Body of pancreas (tissue), 4 donors: ENCODE measurements at regions not wholly inside any gene's neighbourhood (a gene's known extent, or its start where the extent isn't known, plus 50 kb on each side); places are given as distances from the start of the nearest gene placed in this dataset.

Experiments
- ATAC-seq: fragments of 150-250 bp; one replicate; pipeline ENCODE4 v1.9.1; 2016
- DNase-seq, 4 donors: peaks; one replicate each; pipeline ENCODE4 v3.0.0-alpha.2; 2019
- H3K27ac ChIP-seq, 4 donors: fragments of 200-600 bp; sonication (generic); 1 replicate in 3 of 4; 2 replicates in 1 of 4; pipeline versions ENCODE4 v1.5.1 to v1.6.1; 2016 to 2019; ENCODE audit warnings: mild to moderate bottlenecking in 1 of 4, mixed read lengths in 1 of 4, moderate library complexity in 1 of 4
- H3K27me3 ChIP-seq, 2 donors: fragments of 200-600 bp; sonication (generic); one replicate each; pipeline ENCODE4 v1.6.0; 2016; ENCODE audit warnings: mild to moderate bottlenecking in 1 of 2
- H3K36me3 ChIP-seq, 2 donors: fragments of 200-600 bp; sonication (generic); replicated peaks in 1 of 2; 2 replicates each; pipeline ENCODE4 v1.5.1; 2016; ENCODE audit warnings: low read depth in 2 of 2; ENCODE audit not compliant: insufficient read depth in 1 of 2
- H3K4me1 ChIP-seq: fragments of 200-600 bp; sonication (generic); one replicate; pipeline ENCODE4 v1.6.0; 2016
- H3K4me3 ChIP-seq, 2 donors: fragments of 200-600 bp; sonication (generic); 1 replicate in 1 of 2; 2 replicates in 1 of 2; pipeline ENCODE4 v1.5.1; 2016 to 2019
- H3K9me3 ChIP-seq, 3 donors: fragments of 200-600 bp; sonication (generic); 1 replicate in 2 of 3; 2 replicates in 1 of 3; pipeline ENCODE4 v1.5.1; 2016
- CTCF ChIP-seq, 7 experiments: fragments of 450-650 bp in 4 of 7; fragments of 200-600 bp in 3 of 7; sonication (generic) in 3 of 7; IDR thresholded peaks; one replicate each; pipeline ENCODE4 v1.5.1; 2016 to 2019; ENCODE audit warnings: antibody characterized with exemption in 7 of 7
- POLR2A ChIP-seq, 3 donors: fragments of 450-650 bp; IDR thresholded peaks; one replicate each; pipeline ENCODE4 v1.6.1; 2016; ENCODE audit warnings: antibody characterized with exemption in 3 of 3, mild to moderate bottlenecking in 2 of 3
- WGBS, 2 donors: methylation state at CpG; one replicate each; pipeline ENCODE4 v1.1.5; 2017; 5-methylcytosine and 5-hydroxymethylcytosine counted together
- intact Hi-C: fragments of 100-400 bp; cut with DNase I; formaldehyde crosslinking; loops from one replicate; pipeline ENCODE4 v1.15.1; 2023

GRCh38 chr6:113403966-113404595, 453.1 kb upstream of the MARCKS start:
- WGBS, 2 donors, result 85 to 87% methylated on average over 6 of the region's 6 CpGs
- Histone ChIP-seq H3K4me1 (peaks cover 7% of the 10 kb centered on the region), H3K4me3 (no peak overlapping the region), H3K36me3 (no peaks in the 10 kb centered on the region), H3K9me3 (no peaks in the 10 kb centered on the region), H3K27ac (no peak overlapping the region), H3K27me3 (no peaks in the 10 kb centered on the region)
- no peak for ATAC-seq
- DNase-seq, result no peak
- intact Hi-C loops, result no loop called here
- TF ChIP-seq POLR2A (IDR thresholded peaks at IDR 0.05), result no peak
- TF ChIP-seq CTCF (IDR thresholded peaks at IDR 0.05), result no peak

DNA sequence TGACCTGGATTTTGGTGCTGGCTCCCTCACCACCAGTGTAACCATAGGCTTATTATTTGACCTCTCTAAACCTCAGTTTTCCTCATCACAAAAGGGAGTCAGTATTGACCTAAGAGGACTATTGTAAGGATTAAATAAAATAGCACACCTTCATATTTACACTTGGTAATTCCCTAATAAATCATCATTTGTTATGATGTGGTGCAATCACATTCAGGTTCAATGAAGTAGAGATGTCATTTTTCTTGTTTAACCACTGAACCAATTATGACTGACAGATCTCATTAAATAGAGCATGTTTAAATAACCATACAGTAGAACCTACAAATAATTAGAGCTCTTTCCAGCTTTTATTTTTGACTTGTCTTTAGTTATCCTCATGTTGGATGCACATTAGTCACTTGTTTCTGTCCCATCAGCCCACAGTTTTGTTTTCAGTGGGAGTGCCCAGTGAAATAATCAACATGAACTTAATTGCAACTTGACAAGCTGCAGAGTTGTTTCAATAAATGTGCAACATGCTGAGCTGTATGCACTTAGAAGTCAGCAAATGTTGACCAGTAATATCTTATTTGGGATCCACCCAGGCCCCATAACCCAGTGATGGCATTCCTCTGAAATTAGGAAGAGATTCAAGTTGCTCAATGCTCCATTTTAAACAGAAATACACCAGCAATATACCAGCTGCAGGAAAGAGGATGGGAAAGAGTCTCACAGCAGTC, 451.7 kb upstream of the MARCKS start:
- Histone ChIP-seq H3K36me3 (no peaks in the 10 kb centered on the region), H3K27ac (no peak overlapping the region), H3K4me1 (peaks cover 7% of the 10 kb centered on the region), H3K9me3 (no peaks in the 10 kb centered on the region), H3K4me3 (no peak overlapping the region), H3K27me3 (no peaks in the 10 kb centered on the region)
- TF ChIP-seq CTCF (IDR thresholded peaks at IDR 0.05) (no peak), POLR2A (IDR thresholded peaks at IDR 0.05) (no peak)
- ATAC-seq, result no peak
- intact Hi-C loops, result no loop called here
- no peak for DNase-seq

DNA sequence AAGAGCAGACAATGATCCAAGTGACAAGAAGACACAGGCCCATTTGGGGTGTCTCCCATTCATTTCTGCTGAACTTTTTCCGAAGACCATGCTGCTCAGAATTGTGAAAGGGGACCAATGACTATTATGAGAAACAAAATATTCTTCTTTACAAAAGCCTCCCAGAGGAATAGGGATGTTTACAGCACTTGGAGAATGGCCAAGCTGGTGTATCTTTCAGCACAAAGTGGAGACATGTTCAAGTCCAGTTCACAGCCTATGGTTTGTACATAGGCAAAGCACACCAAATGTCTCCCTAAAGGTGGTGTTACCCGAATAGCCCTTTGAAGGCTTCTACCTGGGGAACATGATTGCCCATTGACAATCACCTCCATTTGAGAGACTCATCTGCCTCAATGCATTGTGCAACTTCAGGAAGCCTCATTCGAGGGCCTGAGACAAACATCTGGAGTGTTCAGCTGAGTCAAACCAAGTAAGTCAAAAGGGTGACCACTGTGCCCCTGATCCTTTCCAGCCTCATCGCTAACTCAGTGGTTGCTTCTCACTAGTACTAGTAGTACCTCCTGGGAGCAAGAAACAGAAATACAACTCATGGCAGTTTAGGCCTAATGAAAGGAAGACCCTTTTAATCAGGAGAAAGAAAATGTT, 451.0 kb upstream of the MARCKS start:
- H3K27me3 ChIP-seq, result no peaks in the 10 kb centered on the region
- DNase-seq, result no peak
- H3K4me3 ChIP-seq, result no peak overlapping the region
- no peaks in the 10 kb centered on the region for H3K36me3 ChIP-seq
- no peak overlapping the region for H3K27ac ChIP-seq
- no peak for ATAC-seq
- no peaks in the 10 kb centered on the region for H3K9me3 ChIP-seq
- TF ChIP-seq CTCF (IDR thresholded peaks at IDR 0.05) (no peak), POLR2A (IDR thresholded peaks at IDR 0.05) (no peak)
- H3K4me1 ChIP-seq, result peaks cover 7% of the 10 kb centered on the region
- intact Hi-C loops, result no loop called here
- WGBS, 2 donors, result 82 to 94% methylated on average over 4 of the region's 4 CpGs

GRCh38 chr6:113411011-113411410, 446.1 kb upstream of the MARCKS start:
- intact Hi-C loops, result no loop called here
- TF ChIP-seq CTCF (IDR thresholded peaks at IDR 0.05) (no peak), POLR2A (IDR thresholded peaks at IDR 0.05) (no peak)
- peaks cover 11% of the 10 kb centered on the region for H3K4me1 ChIP-seq
- H3K27me3 ChIP-seq, result no peaks in the 10 kb centered on the region
- no peak overlapping the region for H3K4me3 ChIP-seq
- ATAC-seq (no peak), DNase-seq (peak in 1 of 4 donors; percentile 9)
- H3K36me3 ChIP-seq, result no peaks in the 10 kb centered on the region
- no peak overlapping the region for H3K27ac ChIP-seq
- H3K9me3 ChIP-seq, result no peaks in the 10 kb centered on the region
